ENCODE measurements at regions not wholly inside any gene's neighbourhood (a gene's known extent, or its start where the extent isn't known, plus 50 kb on each side); places are given as distances from the start of the nearest gene placed in this dataset.

DNA sequence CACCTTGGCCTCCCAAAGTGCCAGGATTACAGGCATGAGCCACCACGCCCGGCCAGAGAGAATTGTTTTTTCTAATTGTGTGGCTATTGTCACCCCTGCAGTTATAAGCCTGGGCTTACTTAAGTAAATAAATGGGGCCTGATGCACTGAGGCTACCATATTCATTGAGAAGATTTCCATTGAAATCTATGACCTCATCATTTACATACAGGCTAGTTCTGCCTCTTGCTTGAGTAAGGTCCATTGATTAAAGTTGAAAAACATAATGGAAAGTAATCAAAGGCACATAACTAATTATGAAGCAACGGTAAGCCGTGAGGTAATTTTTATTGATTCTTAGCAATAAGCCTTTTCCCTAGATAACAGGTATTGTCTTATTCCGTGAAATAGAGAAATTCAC, 788.9 kb downstream of the ADGRL2 start:
- H3K27ac ChIP-seq (ENCODE audit: low read length) = no peak overlapping the region
- 100% methylated on average over 2 of the region's 5 CpGs for WGBS (ENCODE audit: insufficient coverage, low lambda C conversion rate)
- H3K27me3 ChIP-seq (ENCODE audit: control insufficient read depth, insufficient read depth, low read length) = no peaks in the 10 kb centered on the region
- DNase-seq = no peak
- no peaks in the 10 kb centered on the region for H3K36me3 ChIP-seq (ENCODE audit: control insufficient read depth, insufficient read depth, low read length)
- no peaks in the 10 kb centered on the region for H3K4me1 ChIP-seq (ENCODE audit: control insufficient read depth, insufficient read depth, low read length)
- no peaks in the 10 kb centered on the region for H3K9me3 ChIP-seq (ENCODE audit: control insufficient read depth, low read depth, low read length)
- no peak overlapping the region for H3K4me3 ChIP-seq (ENCODE audit: low read length)

DNA sequence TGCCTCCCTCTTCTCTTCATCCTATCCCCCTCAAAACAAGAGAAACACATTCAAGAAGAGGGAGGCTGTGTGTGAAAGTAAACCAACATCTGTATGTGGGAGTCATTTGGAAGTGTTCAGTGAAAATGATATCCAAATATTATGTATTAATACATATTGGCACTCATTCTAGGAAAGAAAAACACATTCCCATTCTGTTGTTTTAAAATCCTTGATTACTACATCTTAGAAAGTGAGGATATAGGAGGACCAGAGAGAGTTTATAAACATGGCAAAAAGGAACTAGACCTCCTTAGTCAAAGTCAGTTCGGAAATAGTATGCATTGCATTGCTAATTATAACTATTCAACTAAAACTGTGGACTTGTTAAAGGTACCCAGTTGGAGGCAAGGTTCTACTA, 786.6 kb downstream of the ADGRL2 start:
- no peak overlapping the region for H3K4me3 ChIP-seq (ENCODE audit: low read length)
- WGBS (ENCODE audit: insufficient coverage, low lambda C conversion rate) = no CpG with 5 or more reads among the region's 1 CpG
- H3K36me3 ChIP-seq (ENCODE audit: control insufficient read depth, insufficient read depth, low read length) = no peaks in the 10 kb centered on the region
- no peaks in the 10 kb centered on the region for H3K27me3 ChIP-seq (ENCODE audit: control insufficient read depth, insufficient read depth, low read length)
- no peak overlapping the region for H3K27ac ChIP-seq (ENCODE audit: low read length)
- H3K9me3 ChIP-seq (ENCODE audit: control insufficient read depth, low read depth, low read length) = no peaks in the 10 kb centered on the region
- H3K4me1 ChIP-seq (ENCODE audit: control insufficient read depth, insufficient read depth, low read length) = no peaks in the 10 kb centered on the region
- no peak for DNase-seq

DNA sequence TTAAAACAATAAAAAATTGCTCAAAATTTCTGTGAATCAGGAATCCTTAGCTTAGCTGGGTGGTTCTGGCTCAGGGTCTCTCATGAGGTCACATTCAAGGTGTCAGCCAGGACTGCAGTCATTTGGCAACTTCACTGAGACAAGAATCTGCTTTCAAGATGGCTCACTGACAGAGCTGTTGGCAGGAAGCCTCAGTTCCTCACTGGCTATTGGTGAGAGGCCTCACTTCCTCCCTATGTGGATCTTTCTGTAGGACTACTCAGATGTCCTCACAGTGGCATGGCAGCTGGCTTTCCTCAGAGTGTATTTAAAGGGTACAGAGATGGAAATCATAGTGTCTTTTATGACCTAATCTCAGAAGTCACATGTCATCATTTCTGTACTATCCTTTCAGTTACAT, 785.7 kb downstream of the ADGRL2 start:
- H3K4me3 ChIP-seq (ENCODE audit: low read length) = no peak overlapping the region
- H3K27ac ChIP-seq (ENCODE audit: low read length) = no peak overlapping the region
- H3K27me3 ChIP-seq (ENCODE audit: control insufficient read depth, insufficient read depth, low read length) = no peaks in the 10 kb centered on the region
- no peaks in the 10 kb centered on the region for H3K9me3 ChIP-seq (ENCODE audit: control insufficient read depth, low read depth, low read length)
- no peaks in the 10 kb centered on the region for H3K36me3 ChIP-seq (ENCODE audit: control insufficient read depth, insufficient read depth, low read length)
- no peak for DNase-seq
- H3K4me1 ChIP-seq (ENCODE audit: control insufficient read depth, insufficient read depth, low read length) = no peaks in the 10 kb centered on the region

DNA sequence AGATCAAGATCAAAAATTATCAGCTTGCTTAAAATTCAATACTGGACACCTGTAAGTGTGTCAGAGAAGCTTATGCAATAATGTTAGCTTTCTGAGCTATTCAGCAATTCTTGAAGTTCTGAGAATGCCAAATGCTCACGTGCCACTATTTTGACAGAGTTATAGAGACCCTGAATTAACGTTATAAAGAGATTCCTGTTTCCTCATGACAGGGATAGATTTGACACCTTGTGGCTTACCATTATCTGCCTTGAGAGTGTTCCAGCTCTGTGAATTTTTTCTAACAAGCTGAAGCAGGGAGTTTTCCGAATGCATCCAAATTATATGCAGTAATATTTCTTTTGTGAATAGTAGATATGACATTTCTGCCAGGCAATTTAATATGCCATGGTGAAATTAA, 781.6 kb downstream of the ADGRL2 start:
- Histone ChIP-seq H3K27ac (ENCODE audit: low read length) (no peak overlapping the region), H3K4me1 (ENCODE audit: control insufficient read depth, insufficient read depth, low read length) (no peaks in the 10 kb centered on the region), H3K27me3 (ENCODE audit: control insufficient read depth, insufficient read depth, low read length) (no peaks in the 10 kb centered on the region), H3K4me3 (ENCODE audit: low read length) (no peak overlapping the region), H3K9me3 (ENCODE audit: control insufficient read depth, low read depth, low read length) (no peaks in the 10 kb centered on the region), H3K36me3 (ENCODE audit: control insufficient read depth, insufficient read depth, low read length) (no peaks in the 10 kb centered on the region)
- no CpG with 5 or more reads among the region's 3 CpGs for WGBS (ENCODE audit: insufficient coverage, low lambda C conversion rate)
- no peak for DNase-seq

DNA sequence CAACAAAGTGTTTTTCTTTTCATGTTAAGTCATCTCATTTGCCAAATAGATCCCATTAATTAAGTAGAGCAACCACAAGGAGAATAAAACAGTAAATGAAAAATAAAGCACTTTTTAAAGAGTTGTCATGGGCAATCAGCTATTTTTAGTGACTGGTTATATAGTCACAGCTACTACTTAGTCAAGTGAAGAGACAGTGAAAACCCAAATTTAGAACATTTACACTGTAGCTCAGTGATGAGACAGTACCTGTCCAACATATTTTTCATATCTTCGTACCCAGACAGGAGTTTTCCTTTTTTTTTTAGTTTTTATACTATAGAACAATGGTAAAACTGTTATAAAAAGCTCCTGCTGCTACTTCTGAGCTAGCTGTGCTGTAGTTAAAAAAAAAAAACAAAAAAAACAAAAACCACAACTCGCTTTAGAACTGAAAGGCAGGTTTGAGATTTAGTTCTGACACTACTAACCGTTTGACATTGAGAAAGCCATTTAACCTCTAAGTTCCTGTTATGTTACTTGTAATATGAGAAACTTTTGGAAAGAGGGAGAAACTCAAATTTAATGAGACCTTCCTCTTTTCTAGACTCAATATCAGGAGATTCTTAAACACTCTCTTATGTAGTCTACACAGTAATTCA, 777.5 kb downstream of the ADGRL2 start:
- no peak overlapping the region for H3K27ac ChIP-seq (ENCODE audit: low read length)
- no peak for DNase-seq
- H3K9me3 ChIP-seq (ENCODE audit: control insufficient read depth, low read depth, low read length) = no peaks in the 10 kb centered on the region
- H3K27me3 ChIP-seq (ENCODE audit: control insufficient read depth, insufficient read depth, low read length) = no peaks in the 10 kb centered on the region
- 70% methylated on average over 2 of the region's 3 CpGs for WGBS (ENCODE audit: insufficient coverage, low lambda C conversion rate)
- no peaks in the 10 kb centered on the region for H3K4me1 ChIP-seq (ENCODE audit: control insufficient read depth, insufficient read depth, low read length)
- no peaks in the 10 kb centered on the region for H3K36me3 ChIP-seq (ENCODE audit: control insufficient read depth, insufficient read depth, low read length)
- no peak overlapping the region for H3K4me3 ChIP-seq (ENCODE audit: low read length)

DNA sequence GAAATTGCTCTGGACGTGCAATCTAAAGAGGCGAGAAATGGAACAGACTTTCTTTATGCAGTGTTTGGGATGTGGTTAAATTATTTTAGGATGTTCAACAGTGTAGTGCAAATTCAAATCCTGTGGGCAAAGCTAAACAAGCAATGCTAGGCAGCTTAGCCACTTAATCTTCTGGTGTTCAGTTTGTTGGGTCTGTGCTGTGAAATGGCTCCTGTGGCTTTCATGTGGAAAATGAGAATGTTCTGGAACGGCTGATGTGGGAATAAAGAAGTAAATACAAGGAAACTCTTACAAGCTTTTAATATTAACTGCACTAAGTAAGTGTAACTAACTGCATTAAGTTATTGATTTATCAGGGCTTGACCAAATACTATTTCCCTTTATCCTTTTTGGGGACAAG, 766.6 kb downstream of the ADGRL2 start:
- WGBS (ENCODE audit: insufficient coverage, low lambda C conversion rate) = no CpG with 5 or more reads among the region's 3 CpGs
- Histone ChIP-seq H3K27me3 (ENCODE audit: control insufficient read depth, insufficient read depth, low read length) (no peaks in the 10 kb centered on the region), H3K4me1 (ENCODE audit: control insufficient read depth, insufficient read depth, low read length) (no peaks in the 10 kb centered on the region), H3K36me3 (ENCODE audit: control insufficient read depth, insufficient read depth, low read length) (no peaks in the 10 kb centered on the region), H3K9me3 (ENCODE audit: control insufficient read depth, low read depth, low read length) (peaks cover 3% of the 10 kb centered on the region), H3K4me3 (ENCODE audit: low read length) (no peak overlapping the region), H3K27ac (ENCODE audit: low read length) (no peak overlapping the region)
- DNase-seq = no peak

DNA sequence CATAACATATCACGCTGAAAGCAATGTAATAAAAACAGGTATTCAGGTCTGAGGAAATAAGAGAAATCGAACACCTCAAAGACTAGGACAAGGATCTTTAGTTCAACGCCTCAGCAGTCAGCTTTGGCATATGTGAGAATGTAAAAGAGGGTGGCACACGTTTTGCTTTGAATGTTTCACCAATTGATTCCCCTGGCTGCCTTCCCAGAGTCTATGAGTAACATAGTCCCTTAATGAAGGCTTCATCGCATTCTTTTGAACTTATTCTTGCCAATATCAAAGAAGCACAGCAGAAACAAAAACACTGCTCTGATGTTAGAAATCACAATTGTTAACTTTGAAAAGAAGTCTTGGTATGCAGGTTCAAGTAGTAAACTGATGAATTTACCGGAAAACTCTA, 764.8 kb downstream of the ADGRL2 start:
- no peaks in the 10 kb centered on the region for H3K27me3 ChIP-seq (ENCODE audit: control insufficient read depth, insufficient read depth, low read length)
- 95% methylated on average over 2 of the region's 6 CpGs for WGBS (ENCODE audit: insufficient coverage, low lambda C conversion rate)
- no peak overlapping the region for H3K4me3 ChIP-seq (ENCODE audit: low read length)
- DNase-seq = no peak
- no peaks in the 10 kb centered on the region for H3K36me3 ChIP-seq (ENCODE audit: control insufficient read depth, insufficient read depth, low read length)
- no peaks in the 10 kb centered on the region for H3K9me3 ChIP-seq (ENCODE audit: control insufficient read depth, low read depth, low read length)
- no peaks in the 10 kb centered on the region for H3K4me1 ChIP-seq (ENCODE audit: control insufficient read depth, insufficient read depth, low read length)
- no peak overlapping the region for H3K27ac ChIP-seq (ENCODE audit: low read length)

DNA sequence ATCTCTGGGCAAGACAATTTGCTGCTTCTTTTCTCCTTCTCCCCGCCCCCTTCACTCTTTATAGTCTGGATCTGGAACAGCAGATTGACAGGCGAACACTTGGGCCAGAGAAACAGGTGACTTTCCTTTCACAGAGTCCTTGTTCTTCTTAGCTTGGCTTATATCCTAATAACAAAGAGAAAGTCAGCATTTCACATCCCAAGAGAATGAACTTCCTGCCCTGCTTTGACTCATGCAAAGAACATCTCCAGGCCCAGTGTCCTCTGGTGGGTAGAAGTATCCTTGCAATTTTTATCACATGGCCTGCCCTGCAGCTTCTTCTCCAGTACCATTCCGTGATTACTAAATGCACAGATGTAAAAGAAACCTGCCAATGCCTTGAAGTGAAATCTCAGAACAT, 764.4 kb downstream of the ADGRL2 start:
- no peaks in the 10 kb centered on the region for H3K9me3 ChIP-seq (ENCODE audit: control insufficient read depth, low read depth, low read length)
- 100% methylated on average over 1 of the region's 3 CpGs for WGBS (ENCODE audit: insufficient coverage, low lambda C conversion rate)
- H3K36me3 ChIP-seq (ENCODE audit: control insufficient read depth, insufficient read depth, low read length) = no peaks in the 10 kb centered on the region
- no peak for DNase-seq
- H3K27me3 ChIP-seq (ENCODE audit: control insufficient read depth, insufficient read depth, low read length) = no peaks in the 10 kb centered on the region
- no peaks in the 10 kb centered on the region for H3K4me1 ChIP-seq (ENCODE audit: control insufficient read depth, insufficient read depth, low read length)
- H3K4me3 ChIP-seq (ENCODE audit: low read length) = no peak overlapping the region
- H3K27ac ChIP-seq (ENCODE audit: low read length) = no peak overlapping the region

DNA sequence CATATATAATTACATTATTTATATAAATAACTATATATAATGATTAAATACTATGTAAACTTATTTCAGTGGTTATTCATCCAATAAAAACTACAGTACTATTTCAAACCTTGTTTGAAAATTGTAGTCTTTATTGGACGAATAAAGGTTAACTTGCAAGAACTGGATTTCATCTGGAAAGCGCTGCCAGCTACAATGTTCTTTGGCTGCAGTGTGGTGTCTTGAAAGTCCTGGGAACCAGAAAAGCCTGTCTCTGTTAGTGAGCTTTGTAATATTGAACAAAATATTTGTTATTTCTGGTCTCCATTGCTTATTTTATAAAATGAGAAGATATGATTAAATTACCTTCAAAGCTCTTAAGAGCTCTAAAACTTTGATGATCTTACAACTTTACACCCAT, 763.6 kb downstream of the ADGRL2 start:
- Histone ChIP-seq H3K4me1 (ENCODE audit: control insufficient read depth, insufficient read depth, low read length) (no peaks in the 10 kb centered on the region), H3K9me3 (ENCODE audit: control insufficient read depth, low read depth, low read length) (no peaks in the 10 kb centered on the region), H3K36me3 (ENCODE audit: control insufficient read depth, insufficient read depth, low read length) (no peaks in the 10 kb centered on the region), H3K4me3 (ENCODE audit: low read length) (no peak overlapping the region), H3K27me3 (ENCODE audit: control insufficient read depth, insufficient read depth, low read length) (no peaks in the 10 kb centered on the region), H3K27ac (ENCODE audit: low read length) (no peak overlapping the region)
- no peak for DNase-seq
- WGBS (ENCODE audit: insufficient coverage, low lambda C conversion rate) = no CpG with 5 or more reads among the region's 2 CpGs

DNA sequence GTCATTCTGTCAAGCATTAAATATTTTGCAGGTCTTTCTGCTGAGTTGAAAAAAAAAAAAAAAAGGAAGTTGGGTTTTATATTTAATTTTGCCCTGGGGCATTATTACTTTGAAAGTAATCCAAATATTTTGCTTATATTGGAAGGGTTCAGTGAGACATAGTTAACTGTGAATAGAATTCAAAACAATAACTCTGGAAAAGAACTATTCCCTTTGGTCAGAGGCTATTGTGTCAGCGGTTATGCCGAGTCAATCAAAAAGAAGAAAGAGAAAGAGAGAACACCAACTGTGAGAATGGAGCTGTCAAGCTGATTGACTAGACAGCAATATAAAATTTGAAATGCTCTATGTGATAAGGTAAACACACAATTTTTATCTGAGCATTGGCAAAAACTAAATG, 761.7 kb downstream of the ADGRL2 start:
- Histone ChIP-seq H3K27me3 (ENCODE audit: control insufficient read depth, insufficient read depth, low read length) (no peaks in the 10 kb centered on the region), H3K36me3 (ENCODE audit: control insufficient read depth, insufficient read depth, low read length) (no peaks in the 10 kb centered on the region), H3K4me3 (ENCODE audit: low read length) (no peak overlapping the region), H3K9me3 (ENCODE audit: control insufficient read depth, low read depth, low read length) (no peaks in the 10 kb centered on the region), H3K27ac (ENCODE audit: low read length) (no peak overlapping the region), H3K4me1 (ENCODE audit: control insufficient read depth, insufficient read depth, low read length) (no peaks in the 10 kb centered on the region)
- DNase-seq = no peak
- WGBS (ENCODE audit: insufficient coverage, low lambda C conversion rate) = 93% methylated on average over 2 of the region's 2 CpGs

DNA sequence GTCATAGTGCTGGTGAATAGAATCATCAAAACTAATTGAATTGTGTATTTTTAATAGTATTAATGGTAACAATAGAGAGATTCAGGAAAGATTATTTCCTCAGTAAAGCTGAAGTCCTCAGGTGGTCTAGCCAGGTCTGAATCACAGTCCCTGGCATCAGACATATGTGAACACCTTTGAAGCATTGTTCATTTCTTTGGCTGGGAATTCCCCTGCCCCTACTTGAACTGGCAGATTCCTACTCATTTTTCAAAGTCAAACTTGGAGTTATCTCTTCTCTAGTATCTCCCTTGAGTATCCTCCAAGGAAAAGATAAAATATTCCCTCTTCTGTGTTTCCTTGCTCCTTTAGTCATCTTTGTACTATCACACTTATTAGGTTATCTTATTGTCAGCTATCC, 759.8 kb downstream of the ADGRL2 start:
- no peaks in the 10 kb centered on the region for H3K9me3 ChIP-seq (ENCODE audit: control insufficient read depth, low read depth, low read length)
- DNase-seq = no peak
- H3K4me1 ChIP-seq (ENCODE audit: control insufficient read depth, insufficient read depth, low read length) = no peaks in the 10 kb centered on the region
- H3K4me3 ChIP-seq (ENCODE audit: low read length) = no peak overlapping the region
- no peaks in the 10 kb centered on the region for H3K36me3 ChIP-seq (ENCODE audit: control insufficient read depth, insufficient read depth, low read length)
- H3K27me3 ChIP-seq (ENCODE audit: control insufficient read depth, insufficient read depth, low read length) = no peaks in the 10 kb centered on the region
- H3K27ac ChIP-seq (ENCODE audit: low read length) = no peak overlapping the region
